DOHH2 (cell line): ENCODE measurements at regions not wholly inside any gene's neighbourhood (a gene's known extent, or its start where the extent isn't known, plus 50 kb on each side); places are given as distances from the start of the nearest gene placed in this dataset.

Source experiments
- H3F3A ChIP-seq: fragments of 200-600 bp; sonication (generic), shearing (Covaris generic); 2 replicates; pipeline ENCODE4 v1.6.0; 2016; ENCODE audit warnings: antibody characterized with exemption, mild to moderate bottlenecking; ENCODE audit not compliant: control insufficient read depth, insufficient read depth
- H3K27ac ChIP-seq: fragments of 200-600 bp; sonication (generic); 2 replicates; pipeline ENCODE4 v1.5.1; 2014; ENCODE audit warnings: low read depth, mild to moderate bottlenecking, low read length, moderate library complexity
- H3K27me3 ChIP-seq: fragments of 200-600 bp; sonication (generic); 2 replicates; pipeline ENCODE4 v1.6.1; 2014; ENCODE audit warnings: mild to moderate bottlenecking, low read length, mixed read lengths; ENCODE audit not compliant: control insufficient read depth
- H3K36me3 ChIP-seq: fragments of 200-600 bp; sonication (generic); 2 replicates; pipeline ENCODE4 v1.6.1; 2014; ENCODE audit warnings: mild to moderate bottlenecking, low read length, moderate library complexity, mixed read lengths; ENCODE audit not compliant: control insufficient read depth
- H3K4me1 ChIP-seq: fragments of 200-600 bp; sonication (generic); 2 replicates; pipeline ENCODE4 v1.6.1; 2014; ENCODE audit warnings: mild to moderate bottlenecking, low read length, mixed read lengths; ENCODE audit not compliant: control insufficient read depth
- H3K4me2 ChIP-seq: fragments of 200-600 bp; sonication (generic); 2 replicates; pipeline ENCODE4 v1.6.0; 2014; ENCODE audit warnings: mild to moderate bottlenecking, low read length, moderate library complexity
- H3K4me3 ChIP-seq: fragments of 200-600 bp; sonication (generic); 2 replicates; pipeline ENCODE4 v1.5.1; 2014; ENCODE audit warnings: mild to moderate bottlenecking, low read length, mixed read lengths
- H3K79me2 ChIP-seq: fragments of 200-600 bp; sonication (generic); 2 replicates; pipeline ENCODE4 v1.6.1; 2014; ENCODE audit warnings: mild to moderate bottlenecking, low read length, mixed read lengths; ENCODE audit not compliant: control insufficient read depth
- H3K9me2 ChIP-seq: fragments of 200-600 bp; sonication (generic); replicated peaks from 2 replicates; pipeline ENCODE4 v1.6.1; 2014; ENCODE audit warnings: mild to moderate bottlenecking, low read length, mixed read lengths; ENCODE audit not compliant: control insufficient read depth
- H3K9me3 ChIP-seq: fragments of 200-600 bp; sonication (generic); 2 replicates; pipeline ENCODE4 v1.6.1; 2014; ENCODE audit warnings: antibody characterized with exemption, low read length, mixed read lengths; ENCODE audit not compliant: control insufficient read depth, insufficient read depth
- H4K20me1 ChIP-seq: fragments of 200-600 bp; sonication (generic); 2 replicates; pipeline ENCODE4 v1.6.0; 2014; ENCODE audit warnings: low read depth, mild to moderate bottlenecking, antibody characterized with exemption, low read length, moderate library complexity; ENCODE audit not compliant: control insufficient read depth, insufficient read depth
- EZH2phosphoT487 ChIP-seq: fragments of 200-600 bp; sonication (generic); IDR thresholded peaks from 2 replicates; pipeline ENCODE4 v1.6.1; 2017; ENCODE audit warnings: borderline replicate concordance, mild to moderate bottlenecking, antibody characterized with exemption, low read length, moderate library complexity, mixed read lengths
- TF ChIP-seq, protein P1 (sequence below): fragments of 200-600 bp; sonication (generic); IDR thresholded peaks from one replicate; pipeline ENCODE4 v1.5.1; 2014; ENCODE audit warnings: antibody characterized with exemption, mild to moderate bottlenecking, low read depth, low read length; ENCODE audit not compliant: poor library complexity, severe bottlenecking

DNA sequence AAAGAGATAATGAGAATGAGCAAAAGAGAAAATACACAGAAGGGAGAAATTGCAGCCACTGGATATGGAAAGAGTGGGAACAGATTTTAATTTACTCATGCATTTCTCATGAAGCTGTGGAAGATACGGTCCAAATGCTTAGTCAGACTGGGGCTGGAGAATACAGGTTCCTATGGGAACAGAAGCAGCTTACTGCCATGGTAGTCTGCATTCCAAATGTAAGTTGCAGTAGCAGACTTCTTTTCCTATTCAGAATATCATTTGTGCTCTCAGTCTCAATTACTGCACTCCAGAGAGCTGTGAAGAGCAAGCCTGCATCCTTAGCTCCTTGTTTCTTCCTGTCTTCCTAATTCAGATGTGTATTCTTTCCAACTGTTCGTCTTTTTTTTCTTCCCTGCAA, 190.8 kb upstream of the TMEM196 start:
- Histone ChIP-seq H3K4me2 (no peak overlapping the region), H3K27me3 (no peaks in the 10 kb centered on the region), H3K9me2 (no peaks in the 10 kb centered on the region), H3K27ac (no peak overlapping the region), H3K79me2 (no peaks in the 10 kb centered on the region), H3F3A (no peaks in the 10 kb centered on the region), H3K4me1 (no peaks in the 10 kb centered on the region), H4K20me1 (no peaks in the 10 kb centered on the region), H3K9me3 (no peaks in the 10 kb centered on the region), H3K4me3 (no peak overlapping the region), H3K36me3 (no peaks in the 10 kb centered on the region)
- TF ChIP-seq EZH2phosphoT487 = no peak
- TF ChIP-seq, protein P1, sequence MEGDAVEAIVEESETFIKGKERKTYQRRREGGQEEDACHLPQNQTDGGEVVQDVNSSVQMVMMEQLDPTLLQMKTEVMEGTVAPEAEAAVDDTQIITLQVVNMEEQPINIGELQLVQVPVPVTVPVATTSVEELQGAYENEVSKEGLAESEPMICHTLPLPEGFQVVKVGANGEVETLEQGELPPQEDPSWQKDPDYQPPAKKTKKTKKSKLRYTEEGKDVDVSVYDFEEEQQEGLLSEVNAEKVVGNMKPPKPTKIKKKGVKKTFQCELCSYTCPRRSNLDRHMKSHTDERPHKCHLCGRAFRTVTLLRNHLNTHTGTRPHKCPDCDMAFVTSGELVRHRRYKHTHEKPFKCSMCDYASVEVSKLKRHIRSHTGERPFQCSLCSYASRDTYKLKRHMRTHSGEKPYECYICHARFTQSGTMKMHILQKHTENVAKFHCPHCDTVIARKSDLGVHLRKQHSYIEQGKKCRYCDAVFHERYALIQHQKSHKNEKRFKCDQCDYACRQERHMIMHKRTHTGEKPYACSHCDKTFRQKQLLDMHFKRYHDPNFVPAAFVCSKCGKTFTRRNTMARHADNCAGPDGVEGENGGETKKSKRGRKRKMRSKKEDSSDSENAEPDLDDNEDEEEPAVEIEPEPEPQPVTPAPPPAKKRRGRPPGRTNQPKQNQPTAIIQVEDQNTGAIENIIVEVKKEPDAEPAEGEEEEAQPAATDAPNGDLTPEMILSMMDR = no peak

DNA sequence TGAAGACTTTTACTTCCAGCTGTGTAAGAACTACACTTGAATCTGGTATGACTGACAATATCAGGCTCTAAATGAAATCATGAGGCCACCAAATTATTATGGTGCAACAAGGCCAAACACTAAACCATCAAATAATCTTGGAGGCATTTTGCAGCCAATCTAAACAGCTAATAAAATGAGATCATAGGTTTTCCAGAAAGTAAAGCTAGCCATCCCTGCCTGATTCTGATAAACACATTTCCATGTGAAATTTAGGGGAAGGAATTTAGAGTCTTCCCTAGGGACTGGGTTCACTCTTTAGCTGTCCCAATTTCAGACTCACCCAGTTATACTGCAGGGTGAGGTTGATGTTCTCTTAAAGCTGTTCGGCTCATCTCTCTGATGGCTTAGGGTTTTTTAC, 190.3 kb upstream of the TMEM196 start:
- H3K27ac ChIP-seq = no peak overlapping the region
- H4K20me1 ChIP-seq = no peaks in the 10 kb centered on the region
- no peak for TF ChIP-seq EZH2phosphoT487
- TF ChIP-seq, protein P1 = no peak
- no peaks in the 10 kb centered on the region for H3K9me3 ChIP-seq
- H3F3A ChIP-seq = no peaks in the 10 kb centered on the region
- H3K27me3 ChIP-seq = no peaks in the 10 kb centered on the region
- H3K9me2 ChIP-seq = no peaks in the 10 kb centered on the region
- no peaks in the 10 kb centered on the region for H3K4me1 ChIP-seq
- H3K4me2 ChIP-seq = no peak overlapping the region
- no peak overlapping the region for H3K4me3 ChIP-seq
- H3K36me3 ChIP-seq = no peaks in the 10 kb centered on the region
- no peaks in the 10 kb centered on the region for H3K79me2 ChIP-seq

DNA sequence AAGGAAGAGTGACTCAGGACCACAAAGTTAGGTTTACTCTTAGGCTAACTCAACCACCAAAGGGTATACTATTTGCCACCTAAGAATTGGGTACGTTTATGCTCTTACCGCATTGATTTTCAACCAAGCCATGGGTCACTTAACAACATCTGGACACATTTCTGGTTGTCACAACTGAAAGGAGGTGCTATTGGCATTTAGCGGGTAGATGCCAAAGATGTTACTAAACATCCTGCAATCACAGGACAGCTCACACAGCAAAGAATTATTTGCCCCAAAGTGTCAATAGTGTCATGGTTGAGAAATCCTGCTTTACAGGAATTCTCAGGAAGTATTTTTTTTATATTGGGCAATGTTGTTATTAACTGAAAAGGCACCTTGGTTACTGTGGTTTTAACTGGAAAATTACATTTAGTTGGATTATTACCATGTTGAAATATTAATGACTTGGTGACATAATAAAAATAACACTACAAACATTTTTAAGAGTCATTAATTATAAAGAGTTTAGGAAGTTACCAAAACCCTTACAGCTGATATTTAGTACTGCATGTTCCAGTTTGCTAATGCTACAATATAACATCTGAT, 185.0 kb upstream of the TMEM196 start:
- Histone ChIP-seq H3K79me2 (no peaks in the 10 kb centered on the region), H3K4me3 (no peak overlapping the region), H3K27ac (no peak overlapping the region), H4K20me1 (no peaks in the 10 kb centered on the region), H3K27me3 (no peaks in the 10 kb centered on the region), H3K4me1 (no peaks in the 10 kb centered on the region), H3F3A (no peaks in the 10 kb centered on the region), H3K36me3 (no peaks in the 10 kb centered on the region), H3K9me2 (no peaks in the 10 kb centered on the region), H3K9me3 (peaks cover 5% of the 10 kb centered on the region; the same call in 1 of the 2 replicates), H3K4me2 (no peak overlapping the region)
- TF ChIP-seq, protein P1 = no peak
- no peak for TF ChIP-seq EZH2phosphoT487
